T-helper 17 cell (primary cell): ENCODE measurements at regions not wholly inside any gene's neighbourhood (a gene's known extent, or its start where the extent isn't known, plus 50 kb on each side); places are given as distances from the start of the nearest gene placed in this dataset.
A peak's percentile ranks its signal among the peaks of the same experiment; 100 is the strongest.

Experiments used
- ATAC-seq: fragments of 150-1000 bp; cut with Tn5 transposase; 2 replicates; pipeline ENCODE4 v1.10.0; 2021; ENCODE audit warnings: mild to moderate bottlenecking, moderate library complexity
- DNase-seq, 3 donors: peaks; one replicate each; pipeline versions ENCODE4 v3.0.0 to v3.0.0-alpha.2; 2020 to 2021
- H3K9me3 ChIP-seq: one replicate; pipeline ENCODE4 v1.7.0; 2013; ENCODE audit warnings: low read length, mild to moderate bottlenecking; ENCODE audit not compliant: control insufficient read depth, poor library complexity, severe bottlenecking
- H3K27ac Mint-ChIP-seq: one replicate; pipeline ENCODE4 v1.8.0; 2022; ENCODE audit warnings: mild to moderate bottlenecking, moderate library complexity, mixed read lengths
- H3K27me3 Mint-ChIP-seq: one replicate; pipeline ENCODE4 v1.8.0; 2022; ENCODE audit warnings: mixed read lengths
- H3K36me3 Mint-ChIP-seq: one replicate; pipeline ENCODE4 v1.8.0; 2022; ENCODE audit warnings: low read depth, mixed read lengths
- H3K4me1 Mint-ChIP-seq: one replicate; pipeline ENCODE4 v1.8.0; 2022; ENCODE audit warnings: mild to moderate bottlenecking, mixed read lengths
- H3K4me3 Mint-ChIP-seq: one replicate; pipeline ENCODE4 v1.8.0; 2022; ENCODE audit warnings: mild to moderate bottlenecking, moderate library complexity, mixed read lengths

- no peaks in the 10 kb centered on the region for H3K9me3 ChIP-seq
- ATAC-seq, result no peak
- H3K4me3 Mint-ChIP-seq, result no peak overlapping the region
- peaks cover 15% of the 10 kb centered on the region for H3K27me3 Mint-ChIP-seq
- no peak for DNase-seq
- H3K36me3 Mint-ChIP-seq, result no peaks in the 10 kb centered on the region
- no peak overlapping the region for H3K27ac Mint-ChIP-seq
- no peaks in the 10 kb centered on the region for H3K4me1 Mint-ChIP-seq
Observed at GRCh38 chr4:98784947-98785706, 126.7 kb upstream of the TSPAN5 start.

GRCh38 chr4:98781641-98782357, 123.4 kb upstream of the TSPAN5 start:
- H3K4me3 Mint-ChIP-seq, result no peak overlapping the region

GRCh38 chr4:98780926-98781325, 122.5 kb upstream of the TSPAN5 start:
- Mint-ChIP-seq H3K4me3 (no peak overlapping the region), H3K27ac (no peak overlapping the region)

More at GRCh38 chr4:98781641-98782357, 123.4 kb upstream of the TSPAN5 start:
- Mint-ChIP-seq H3K27ac (no peak overlapping the region), H3K27me3 (peaks cover 15% of the 10 kb centered on the region), H3K36me3 (no peaks in the 10 kb centered on the region), H3K4me1 (no peaks in the 10 kb centered on the region)
- ATAC-seq (no peak), DNase-seq (no peak)
- H3K9me3 ChIP-seq, result no peaks in the 10 kb centered on the region

GRCh38 chr4:98779088-98779487, 120.7 kb upstream of the TSPAN5 start:
- no peak for ATAC-seq
- H3K9me3 ChIP-seq, result no peaks in the 10 kb centered on the region
- Mint-ChIP-seq H3K4me1 (no peaks in the 10 kb centered on the region), H3K27ac (no peak overlapping the region), H3K36me3 (no peaks in the 10 kb centered on the region), H3K4me3 (no peak overlapping the region), H3K27me3 (peaks cover 15% of the 10 kb centered on the region)
- no peak for DNase-seq

More at GRCh38 chr4:98780926-98781325, 122.5 kb upstream of the TSPAN5 start:
- Mint-ChIP-seq H3K27me3 (peaks cover 15% of the 10 kb centered on the region), H3K4me1 (no peaks in the 10 kb centered on the region), H3K36me3 (no peaks in the 10 kb centered on the region)
- DNase-seq (no peak), ATAC-seq (no peak)
- H3K9me3 ChIP-seq, result no peaks in the 10 kb centered on the region

DNA sequence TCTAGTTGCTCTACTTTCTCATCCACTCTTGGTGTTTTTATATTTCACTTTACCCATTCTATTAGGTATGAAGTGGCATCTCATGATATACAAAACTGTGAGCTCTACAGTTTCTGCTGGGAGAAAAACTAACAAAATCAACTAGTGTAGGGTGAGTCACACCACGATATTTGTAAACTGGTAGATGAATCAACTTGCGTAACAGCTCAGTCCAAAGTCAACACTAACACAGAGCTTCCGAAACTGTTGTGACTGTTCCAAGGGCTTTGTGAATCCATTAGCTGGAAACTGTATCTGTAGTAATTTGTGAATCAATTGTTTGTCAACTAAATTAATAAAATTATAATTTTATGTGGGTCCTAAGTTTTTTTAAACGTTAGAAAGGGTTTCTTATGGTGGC, 119.8 kb upstream of the TSPAN5 start:
- no peak overlapping the region for H3K27ac Mint-ChIP-seq
- H3K36me3 Mint-ChIP-seq, result no peaks in the 10 kb centered on the region
- H3K4me3 Mint-ChIP-seq, result no peak overlapping the region
- no peaks in the 10 kb centered on the region for H3K4me1 Mint-ChIP-seq
- H3K9me3 ChIP-seq, result no peaks in the 10 kb centered on the region
- H3K27me3 Mint-ChIP-seq, result peaks cover 14% of the 10 kb centered on the region
- ATAC-seq, result no peak
- DNase-seq, result no peak

DNA sequence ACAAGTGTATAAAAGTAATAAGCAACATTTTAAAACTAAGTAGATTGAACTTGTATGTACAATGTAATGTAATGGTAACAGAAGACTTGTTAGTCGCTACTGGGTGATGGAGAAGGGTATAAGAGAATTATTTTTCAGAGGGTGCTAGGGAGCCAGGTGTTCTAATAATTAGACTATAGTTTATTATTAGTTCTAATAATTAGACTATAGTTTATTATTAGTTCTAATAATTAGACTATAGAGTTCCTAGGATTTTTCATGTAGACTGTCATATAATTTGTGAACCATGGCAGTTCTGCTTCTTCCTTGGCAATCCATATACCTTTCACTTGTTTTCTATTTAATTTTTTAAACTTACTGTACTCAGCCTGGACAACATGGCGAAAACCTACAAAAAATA, 117.3 kb upstream of the TSPAN5 start:
- Mint-ChIP-seq H3K4me3 (no peak overlapping the region), H3K27me3 (no peaks in the 10 kb centered on the region), H3K36me3 (no peaks in the 10 kb centered on the region), H3K4me1 (no peaks in the 10 kb centered on the region), H3K27ac (no peak overlapping the region)
- ATAC-seq, result no peak
- H3K9me3 ChIP-seq, result no peaks in the 10 kb centered on the region
- no peak for DNase-seq

GRCh38 chr4:98773638-98774037, 115.2 kb upstream of the TSPAN5 start:
- H3K27ac Mint-ChIP-seq, result peak overlapping the region; percentile 80
- H3K4me1 Mint-ChIP-seq, result no peaks in the 10 kb centered on the region
- no peaks in the 10 kb centered on the region for H3K36me3 Mint-ChIP-seq
- no peaks in the 10 kb centered on the region for H3K9me3 ChIP-seq
- ATAC-seq (no peak), DNase-seq (no peak)
- H3K27me3 Mint-ChIP-seq, result no peaks in the 10 kb centered on the region
- H3K4me3 Mint-ChIP-seq, result no peak overlapping the region

DNA sequence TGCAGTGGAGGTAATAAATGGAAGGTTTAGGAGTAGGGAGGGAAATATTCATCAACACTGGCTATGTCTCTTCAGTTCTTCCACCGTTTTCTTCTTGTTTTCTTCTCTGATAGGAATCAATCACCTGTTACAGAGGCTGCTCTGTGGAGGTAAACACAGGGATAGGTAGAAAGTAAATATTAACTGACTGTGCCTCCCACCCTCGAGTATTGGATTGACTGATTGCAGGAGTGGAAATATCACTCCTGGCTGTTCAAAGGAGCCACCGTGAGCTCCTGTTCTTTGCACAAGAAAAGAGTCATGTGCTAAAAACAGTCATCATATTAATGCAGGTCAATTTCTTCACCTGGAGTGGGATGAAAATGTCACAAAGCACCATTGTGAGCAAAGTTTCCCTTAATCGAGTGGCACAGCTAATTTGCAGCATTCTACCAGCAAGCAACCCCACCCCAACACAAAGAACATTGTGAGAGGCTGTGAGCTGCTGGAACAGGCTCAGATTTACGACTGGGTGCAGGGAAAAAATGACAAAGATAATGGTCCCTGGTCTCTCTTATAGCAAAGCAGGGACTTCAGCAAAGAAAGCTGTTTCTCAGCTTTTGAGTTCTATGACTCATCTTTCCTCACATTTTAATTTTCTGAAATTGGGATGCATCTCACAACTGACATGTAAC, 113.7 kb upstream of the TSPAN5 start:
- no peak for DNase-seq
- ATAC-seq, result no peak
- H3K27ac Mint-ChIP-seq, result no peak overlapping the region

GRCh38 chr4:98765771-98766170, 107.4 kb upstream of the TSPAN5 start:
- H3K36me3 Mint-ChIP-seq, result no peaks in the 10 kb centered on the region
- H3K4me3 Mint-ChIP-seq, result no peak overlapping the region
- no peaks in the 10 kb centered on the region for H3K4me1 Mint-ChIP-seq
- ATAC-seq, result no peak
- no peaks in the 10 kb centered on the region for H3K27me3 Mint-ChIP-seq
- no peaks in the 10 kb centered on the region for H3K9me3 ChIP-seq
- H3K27ac Mint-ChIP-seq, result no peak overlapping the region
- no peak for DNase-seq

More for the DNA sequence above, 113.7 kb upstream of the TSPAN5 start:
- no peaks in the 10 kb centered on the region for H3K27me3 Mint-ChIP-seq
- no peaks in the 10 kb centered on the region for H3K4me1 Mint-ChIP-seq
- H3K9me3 ChIP-seq, result no peaks in the 10 kb centered on the region
- H3K4me3 Mint-ChIP-seq, result no peak overlapping the region
- H3K36me3 Mint-ChIP-seq, result no peaks in the 10 kb centered on the region

GRCh38 chr4:98758182-98758581, 99.8 kb upstream of the TSPAN5 start:
- peaks cover 2% of the 10 kb centered on the region for H3K36me3 Mint-ChIP-seq
- no peaks in the 10 kb centered on the region for H3K27me3 Mint-ChIP-seq
- H3K27ac Mint-ChIP-seq, result no peak overlapping the region
- no peak overlapping the region for H3K4me3 Mint-ChIP-seq
- no peak for DNase-seq
- no peak for ATAC-seq
- no peaks in the 10 kb centered on the region for H3K9me3 ChIP-seq
- peaks cover 4% of the 10 kb centered on the region for H3K4me1 Mint-ChIP-seq

DNA sequence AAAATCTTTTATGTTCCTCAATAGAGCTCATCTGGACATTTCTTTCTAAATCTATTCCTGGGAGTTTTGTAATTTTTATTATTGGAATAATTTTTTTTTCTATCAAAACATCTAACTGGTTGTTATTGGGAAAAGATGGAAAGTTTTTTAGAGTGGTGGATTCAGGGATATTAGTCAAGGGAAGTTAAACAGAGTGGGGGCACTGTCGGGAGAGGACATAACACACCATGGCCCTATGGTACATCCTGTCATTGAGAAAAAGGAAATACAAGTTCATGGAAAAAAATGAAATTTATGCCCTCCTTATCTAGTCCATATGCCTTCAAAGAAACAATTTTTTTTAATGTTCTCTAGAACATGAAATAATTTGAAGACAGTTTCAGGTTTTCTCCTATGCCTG, 96.3 kb upstream of the TSPAN5 start:
- Mint-ChIP-seq H3K27me3 (no peaks in the 10 kb centered on the region), H3K36me3 (peaks cover under 1% of the 10 kb centered on the region), H3K4me3 (no peak overlapping the region), H3K4me1 (peaks cover 2% of the 10 kb centered on the region), H3K27ac (no peak overlapping the region)
- H3K9me3 ChIP-seq, result no peaks in the 10 kb centered on the region
- no peak for DNase-seq
- ATAC-seq, result no peak

DNA sequence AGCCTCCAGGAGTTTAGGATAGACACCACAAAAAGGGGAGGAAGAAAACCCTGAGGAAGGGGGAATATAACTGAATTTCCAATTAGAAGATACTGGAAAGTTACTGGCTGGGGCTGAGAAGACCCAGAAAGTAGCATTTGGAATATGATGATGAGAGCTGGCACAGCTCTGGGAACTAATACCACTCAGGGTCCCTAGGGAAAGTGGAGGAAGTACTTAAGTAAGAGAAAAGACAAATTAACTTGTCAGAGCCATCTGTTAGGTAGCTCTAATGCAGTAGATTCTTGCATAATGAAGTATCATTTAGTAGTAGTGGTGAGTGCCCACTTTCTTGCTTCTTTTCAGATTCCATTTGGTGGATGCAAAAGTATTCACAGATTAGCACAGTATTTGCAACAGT, 90.8 kb upstream of the TSPAN5 start:
- H3K27me3 Mint-ChIP-seq, result no peaks in the 10 kb centered on the region
- H3K4me1 Mint-ChIP-seq, result no peaks in the 10 kb centered on the region
- DNase-seq, result no peak
- no peaks in the 10 kb centered on the region for H3K9me3 ChIP-seq
- no peak overlapping the region for H3K27ac Mint-ChIP-seq
- no peak overlapping the region for H3K4me3 Mint-ChIP-seq
- ATAC-seq, result no peak
- H3K36me3 Mint-ChIP-seq, result no peaks in the 10 kb centered on the region

GRCh38 chr4:98748609-98749008, 90.2 kb upstream of the TSPAN5 start:
- no peak for DNase-seq
- H3K4me1 Mint-ChIP-seq, result no peaks in the 10 kb centered on the region
- no peaks in the 10 kb centered on the region for H3K9me3 ChIP-seq
- H3K27ac Mint-ChIP-seq, result no peak overlapping the region
- no peaks in the 10 kb centered on the region for H3K27me3 Mint-ChIP-seq
- no peak for ATAC-seq
- no peak overlapping the region for H3K4me3 Mint-ChIP-seq
- H3K36me3 Mint-ChIP-seq, result no peaks in the 10 kb centered on the region
